GM21526 (cell line): ENCODE measurements at regions not wholly inside any gene's neighbourhood (a gene's known extent, or its start where the extent isn't known, plus 50 kb on each side); places are given as distances from the start of the nearest gene placed in this dataset.
"Not testable (repeated sequence)": the region's sequence is repeated elsewhere in the genome, so short reads cannot be mapped to it uniquely, and the experiment has no call there.

Experiments
- ATAC-seq: cut with Tn5 transposase; IDR thresholded peaks from one replicate; pipeline ENCODE4 v1.9.1; 2021; ENCODE audit warnings: moderate library complexity; ENCODE audit not compliant: unreplicated experiment, low FRiP score

DNA sequence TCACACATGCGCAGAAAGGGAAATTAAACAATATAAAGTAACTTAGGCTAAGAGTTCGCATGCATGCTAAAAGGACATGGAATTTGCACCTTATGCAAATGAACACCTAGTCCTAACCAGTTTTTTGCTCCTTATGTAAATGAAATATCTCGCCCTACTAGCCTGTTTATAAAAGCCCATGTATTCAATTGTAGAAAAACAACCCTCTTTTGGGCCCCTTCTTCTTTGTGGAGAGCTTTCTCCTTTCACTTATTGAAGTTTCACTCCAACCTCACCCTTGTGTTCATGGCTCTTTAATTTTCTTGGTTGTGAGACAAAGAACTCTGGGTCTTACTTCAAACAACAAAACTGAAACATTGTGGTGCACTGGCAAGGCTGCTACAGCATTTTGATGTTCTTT lies 333.4 kb upstream of the ATXN7L3B start:
- ATAC-seq = no peak

DNA sequence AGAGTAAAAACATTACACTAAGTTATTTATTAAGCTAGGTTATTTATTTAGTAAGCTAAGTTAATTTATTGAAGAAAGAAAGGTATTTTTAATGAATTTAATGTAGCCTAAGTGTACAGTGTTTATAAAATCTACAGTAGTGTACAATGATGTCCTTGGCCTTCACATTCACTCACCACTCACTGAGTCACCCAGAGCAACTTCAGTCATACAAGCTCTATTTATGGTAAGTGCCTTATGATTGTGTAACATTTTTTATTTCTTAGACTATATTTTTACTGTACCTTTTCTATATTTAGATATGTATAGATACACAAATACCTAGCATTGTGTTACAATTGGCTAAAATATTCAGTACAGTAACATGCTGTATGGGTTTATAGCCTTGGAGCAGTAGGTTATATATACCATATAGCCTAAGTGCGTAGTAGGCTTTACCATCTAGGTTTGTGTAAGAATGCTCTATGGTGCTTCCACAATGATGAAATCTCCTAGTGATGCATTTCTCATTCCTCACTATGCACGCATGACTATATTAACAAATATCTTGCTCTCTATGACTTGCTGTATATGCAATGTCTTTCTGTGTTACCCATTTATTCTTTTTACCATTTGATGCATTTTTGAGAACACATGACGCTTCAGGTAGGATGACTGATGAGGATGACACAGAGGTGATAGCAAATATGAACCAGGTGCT lies 309.6 kb upstream of the ATXN7L3B start:
- ATAC-seq = no peak

DNA sequence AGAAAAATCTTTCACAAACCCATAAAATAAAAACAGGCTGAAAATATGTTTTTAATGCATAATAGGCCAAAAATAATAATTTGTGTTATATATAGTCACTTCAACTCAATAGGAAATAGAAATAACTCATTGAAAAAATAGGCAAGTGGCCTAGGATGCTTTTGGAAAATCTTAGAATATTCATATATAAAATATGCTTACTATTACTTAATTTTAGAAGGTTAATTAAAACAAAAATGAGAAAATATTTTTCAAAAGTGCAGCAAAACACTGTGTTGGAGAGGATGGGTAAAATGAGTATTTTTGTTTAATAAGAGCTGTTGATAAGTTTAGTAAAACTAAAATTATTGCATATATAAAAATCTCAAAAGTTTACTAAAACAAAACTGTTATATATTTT lies 308.0 kb upstream of the ATXN7L3B start:
- ATAC-seq = no peak

DNA sequence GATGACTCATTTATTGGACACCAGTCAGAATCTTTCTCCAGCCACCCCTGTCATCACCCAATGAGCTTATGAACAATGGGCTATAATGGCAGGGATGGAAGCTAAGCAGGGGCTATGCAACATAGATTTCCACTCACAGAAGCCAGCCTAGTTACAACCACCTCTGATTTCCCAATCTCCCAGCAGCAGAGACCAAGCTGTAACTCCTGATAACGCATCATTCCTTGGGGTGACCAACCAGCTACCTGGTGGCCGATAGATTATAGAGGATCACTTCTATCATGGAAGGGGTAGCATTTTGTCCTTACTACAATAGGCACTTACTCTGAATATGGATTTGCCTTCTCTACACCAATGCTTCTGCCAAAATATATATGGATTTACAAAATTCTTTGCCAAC lies 302.3 kb upstream of the ATXN7L3B start:
- no peak for ATAC-seq

DNA sequence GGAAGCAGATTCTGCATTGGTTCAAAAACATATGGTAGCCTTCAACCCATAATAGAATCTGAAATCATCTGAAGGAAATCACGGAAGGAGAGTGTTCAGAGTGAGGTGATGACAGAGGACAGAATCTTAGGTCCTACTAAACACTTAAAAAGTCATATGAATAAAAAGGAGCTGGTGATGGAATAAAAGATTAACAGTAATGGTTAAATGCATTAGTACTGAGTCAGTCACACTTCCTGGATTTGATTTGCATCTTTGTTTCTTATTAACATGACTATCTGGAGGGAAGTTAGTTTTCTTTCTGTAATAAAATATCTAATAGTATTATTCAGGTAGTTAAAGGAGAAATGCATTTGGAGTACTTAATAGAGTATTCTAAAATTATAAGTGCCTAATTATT lies 296.3 kb upstream of the ATXN7L3B start:
- ATAC-seq = no peak

DNA sequence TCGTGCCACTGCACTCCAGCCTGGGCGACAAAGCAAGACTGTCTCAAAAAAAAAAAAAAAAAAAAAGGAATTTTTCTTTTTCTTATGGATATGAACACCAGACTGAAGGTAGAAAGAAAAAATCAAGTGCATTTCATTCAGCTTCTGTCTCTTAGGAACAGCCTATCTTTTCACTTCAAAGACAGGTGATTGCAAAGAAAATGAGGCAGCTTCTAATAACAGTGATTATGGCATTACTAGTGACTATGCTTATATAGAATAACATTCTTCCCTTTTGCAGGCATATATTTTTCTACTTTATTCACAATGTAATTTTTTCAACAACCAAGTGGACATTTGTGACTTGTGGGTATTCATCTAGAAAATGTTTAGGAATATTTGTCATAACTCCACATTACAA lies 295.5 kb upstream of the ATXN7L3B start:
- ATAC-seq = no peak

DNA sequence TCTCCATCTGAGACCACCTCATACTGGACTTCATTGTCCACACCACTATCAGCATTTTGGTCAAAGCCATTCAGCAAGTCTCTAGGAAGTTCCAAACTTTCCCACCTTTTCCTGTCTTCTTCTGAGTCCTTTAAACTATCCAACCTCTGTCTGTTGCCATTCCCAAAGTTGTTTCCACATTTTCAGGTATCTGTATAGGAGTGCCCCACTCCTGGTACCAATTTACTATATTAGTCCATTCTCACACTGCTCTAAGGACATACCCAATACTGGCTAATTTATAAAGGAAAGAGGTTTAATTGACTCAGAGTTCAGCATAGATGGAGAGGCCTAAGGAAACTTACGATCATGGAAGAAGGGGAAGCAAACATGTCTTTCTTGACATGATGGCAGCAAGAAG lies 292.2 kb upstream of the ATXN7L3B start:
- ATAC-seq = no peak

DNA sequence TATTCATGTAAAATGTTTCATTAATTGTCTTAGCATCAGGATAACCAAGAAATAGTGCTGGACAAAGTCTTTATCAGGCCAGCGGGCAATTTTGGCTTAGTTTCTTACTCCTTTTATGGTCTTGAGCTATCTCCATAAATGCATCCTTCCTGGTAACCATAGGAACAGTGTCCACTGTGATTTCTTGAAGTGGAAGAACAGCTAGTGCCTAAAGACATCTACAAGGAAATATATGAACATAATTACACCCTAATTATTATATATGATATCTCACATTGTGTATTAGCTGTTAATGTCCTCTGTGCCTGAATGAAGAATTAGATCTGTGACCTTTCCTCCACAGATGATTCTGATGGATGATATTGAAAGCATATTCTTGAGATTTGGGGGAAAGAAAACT lies 286.7 kb upstream of the ATXN7L3B start:
- no peak for ATAC-seq

DNA sequence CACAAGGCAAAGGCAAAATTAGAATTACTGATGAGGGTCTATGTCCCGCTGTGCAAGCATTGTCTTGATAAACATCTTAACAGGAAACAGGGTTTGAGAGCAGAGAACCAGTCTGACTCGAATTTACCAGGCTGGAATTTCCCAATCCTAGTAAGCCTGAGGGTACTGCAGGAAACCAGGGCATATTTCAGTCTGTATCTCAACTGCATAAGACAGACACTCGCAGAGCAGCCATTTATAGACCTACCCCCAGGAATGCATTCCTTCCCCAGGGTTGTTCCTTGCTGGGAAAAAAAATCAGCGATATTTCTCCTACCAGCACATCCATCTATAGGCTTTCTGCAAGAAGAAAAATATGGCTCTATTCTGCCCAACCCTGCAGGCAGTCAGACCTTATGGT lies 283.8 kb upstream of the ATXN7L3B start:
- ATAC-seq = not testable (repeated sequence)

DNA sequence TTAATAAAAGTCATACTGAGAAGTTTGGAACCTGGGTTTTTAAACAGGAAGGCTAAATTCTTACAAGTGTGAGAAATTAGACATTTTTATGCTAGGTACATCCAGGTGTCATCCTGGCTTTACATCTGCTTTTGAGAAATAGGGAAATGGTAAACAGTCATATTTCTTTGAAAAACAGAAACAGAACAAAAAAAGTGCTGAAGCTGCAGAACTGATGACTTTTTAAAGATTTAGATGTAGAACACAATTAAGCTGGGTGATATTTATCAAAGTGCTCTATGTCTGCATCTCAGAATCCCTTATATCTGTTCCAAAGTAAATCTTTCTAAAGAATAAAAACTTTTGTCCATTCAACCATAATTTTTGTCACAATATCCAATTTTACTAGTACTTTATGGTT lies 282.9 kb upstream of the ATXN7L3B start:
- ATAC-seq = no peak

DNA sequence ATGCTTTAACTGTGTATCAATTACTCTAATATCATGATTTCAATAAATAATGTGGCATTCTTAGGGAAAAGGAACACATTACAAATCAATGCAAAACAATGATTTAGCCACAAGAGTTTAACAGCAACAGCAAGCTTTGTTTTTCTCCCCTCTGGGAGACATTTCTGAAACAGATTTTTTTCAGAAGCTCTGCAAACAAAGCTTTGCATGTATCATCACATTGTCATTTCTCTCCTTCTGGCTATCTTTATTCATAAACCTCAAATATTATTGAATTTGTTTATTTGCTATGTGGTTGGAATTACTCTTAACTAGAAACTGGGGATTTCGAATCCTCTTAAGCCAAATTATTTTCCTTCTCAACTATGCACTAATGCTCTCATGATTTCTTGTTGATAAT lies 278.4 kb upstream of the ATXN7L3B start:
- ATAC-seq = no peak

DNA sequence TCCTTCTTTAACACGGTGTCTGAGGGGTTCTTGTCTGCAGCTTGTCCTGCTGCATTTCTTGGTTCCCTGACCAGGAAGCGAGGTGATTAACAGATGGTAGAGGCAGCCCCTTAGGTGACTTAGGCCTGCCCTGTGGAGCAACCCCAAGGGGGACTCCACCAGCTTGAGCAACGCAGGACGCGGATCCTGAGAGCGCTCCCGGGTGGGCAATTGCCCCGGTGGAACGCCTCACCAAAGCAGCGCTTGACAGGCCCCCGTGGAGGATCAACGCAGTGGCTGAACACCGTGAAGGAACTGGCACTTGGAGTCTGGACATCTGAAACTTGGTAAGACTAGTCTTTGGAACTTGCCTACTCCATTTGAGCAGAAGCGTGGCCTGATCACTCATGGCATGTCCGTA lies 272.9 kb upstream of the ATXN7L3B start:
- ATAC-seq = no peak

DNA sequence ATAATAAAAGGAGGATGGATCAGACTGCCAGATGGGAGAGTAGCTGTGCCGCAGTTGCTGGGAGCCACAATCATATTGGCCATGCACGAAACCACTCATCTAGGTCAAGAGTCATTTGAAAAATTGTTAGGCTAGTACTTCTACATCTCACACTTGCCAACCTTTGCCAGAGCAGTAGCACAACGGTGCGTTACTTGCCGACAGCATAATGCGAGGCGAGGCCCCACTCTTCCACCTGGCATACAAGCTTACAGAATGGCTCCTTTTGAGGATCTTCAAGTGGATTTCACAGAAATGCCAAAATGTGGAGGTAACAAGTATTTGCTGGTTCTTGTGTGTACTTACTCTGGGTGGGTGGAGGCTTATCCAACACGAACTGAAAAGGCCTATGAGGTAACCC lies 268.3 kb upstream of the ATXN7L3B start:
- ATAC-seq = not testable (repeated sequence)

DNA sequence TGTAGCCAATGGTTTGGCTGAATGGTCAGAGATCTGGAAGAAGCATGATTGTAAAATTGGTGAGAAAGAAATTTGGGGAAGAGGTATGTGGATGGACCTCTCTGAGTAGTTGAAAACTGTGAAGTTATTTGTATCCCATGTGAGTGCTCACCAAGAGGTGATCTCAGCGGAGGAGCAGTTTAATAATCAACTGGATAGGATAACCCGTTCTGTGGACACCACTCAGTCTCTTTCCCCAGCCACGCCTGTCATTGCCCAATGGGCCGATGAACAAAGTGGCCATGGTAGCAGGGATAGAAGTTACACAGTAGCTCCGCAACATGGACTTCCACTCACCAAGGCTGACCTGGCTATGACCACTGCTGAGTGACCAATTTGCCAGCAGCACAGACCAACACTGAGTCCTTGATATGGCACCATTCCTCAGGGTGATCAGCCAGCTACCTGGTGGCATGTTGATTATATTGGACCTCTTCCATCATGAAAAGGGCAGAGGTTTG lies 257.4 kb upstream of the ATXN7L3B start:
- no peak for ATAC-seq

DNA sequence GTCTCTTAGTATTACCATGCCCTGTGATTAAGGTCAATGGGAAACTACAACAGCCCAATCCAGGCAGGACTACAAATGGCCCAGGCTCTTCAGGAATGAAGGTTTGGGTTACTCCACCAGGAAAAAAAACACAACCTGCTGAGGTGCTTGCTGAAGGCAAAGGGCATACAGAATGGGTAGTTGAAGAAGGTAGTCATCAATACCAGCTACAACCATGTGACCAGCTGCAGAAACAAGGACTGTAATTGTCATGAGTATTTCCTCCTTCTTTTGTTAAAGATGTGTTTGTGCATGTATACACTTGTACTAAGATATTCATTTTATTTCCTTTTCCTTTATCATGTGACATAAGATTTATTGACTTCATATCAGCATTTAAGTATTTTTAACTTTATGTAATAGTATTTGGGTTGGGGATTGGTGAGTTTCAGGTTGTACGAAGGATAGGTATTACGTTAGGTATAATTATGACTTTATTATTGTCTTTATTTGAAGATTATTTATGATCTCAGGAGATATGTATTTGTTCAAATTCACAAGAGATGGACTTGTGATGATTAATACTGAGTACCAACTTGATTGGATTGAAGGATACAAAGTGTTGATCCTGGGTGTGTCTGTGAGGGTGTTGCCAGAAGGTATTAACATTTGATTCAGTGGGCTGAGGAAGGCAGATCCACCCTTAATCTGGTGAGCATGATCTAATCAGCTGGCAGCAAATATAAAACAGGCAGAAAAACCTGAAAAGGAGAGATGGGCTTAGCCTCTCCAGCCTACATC lies 256.0 kb upstream of the ATXN7L3B start:
- not testable (repeated sequence) for ATAC-seq

DNA sequence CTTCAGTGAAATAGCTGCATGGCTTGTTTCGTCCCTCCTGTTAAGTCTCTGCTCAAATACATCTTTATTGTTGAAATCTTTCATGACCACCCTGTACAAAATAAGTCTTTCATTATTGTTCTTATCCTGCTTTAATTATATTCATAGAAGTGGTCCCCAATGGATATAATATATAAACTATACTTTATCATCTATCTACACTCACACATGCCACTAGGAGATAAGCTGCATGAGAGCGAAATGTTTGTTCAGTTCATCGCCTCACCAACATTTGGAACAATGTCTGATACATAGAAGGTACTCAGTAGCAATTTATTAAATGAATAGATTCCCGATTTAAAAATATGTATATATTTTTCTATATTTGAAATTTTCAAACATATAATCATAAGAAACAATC lies 254.0 kb upstream of the ATXN7L3B start:
- no peak for ATAC-seq

DNA sequence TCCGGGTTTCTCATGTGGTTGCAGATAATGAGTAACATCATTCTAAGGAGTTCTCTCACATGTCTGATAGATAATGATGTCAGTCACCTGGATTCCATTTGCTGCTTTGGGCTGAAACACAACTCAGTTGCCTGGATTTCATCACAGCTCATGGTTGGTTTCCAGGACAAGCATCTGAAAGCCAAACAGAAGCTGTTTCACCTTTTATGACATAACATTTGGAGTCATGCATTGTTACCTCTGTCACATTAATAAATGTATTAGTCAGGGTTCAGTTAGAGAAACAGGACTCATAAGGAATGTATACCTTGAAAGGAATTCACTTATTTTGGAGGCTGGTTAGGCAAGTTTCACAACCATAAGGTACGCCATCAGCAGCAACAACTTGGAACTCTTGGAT lies 251.9 kb upstream of the ATXN7L3B start:
- ATAC-seq = no peak

DNA sequence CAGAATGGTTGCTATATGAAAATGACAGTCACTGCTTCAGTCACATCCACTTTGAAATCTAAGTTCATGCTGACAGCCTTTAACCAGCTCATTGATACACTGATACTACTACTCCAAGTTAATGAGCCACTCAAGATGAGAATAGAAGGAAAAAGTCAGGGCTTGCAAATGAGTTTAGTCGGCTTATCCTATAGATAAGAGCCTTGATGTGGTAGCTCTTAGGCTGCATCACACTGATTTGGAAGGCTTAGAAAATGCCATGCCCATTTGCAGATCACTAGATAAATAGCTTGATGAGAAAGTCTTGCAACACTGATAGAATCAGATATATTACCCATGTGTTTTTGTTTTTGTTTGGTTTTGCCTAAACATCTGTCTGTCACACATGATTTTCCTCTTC lies 251.4 kb upstream of the ATXN7L3B start:
- ATAC-seq = no peak

DNA sequence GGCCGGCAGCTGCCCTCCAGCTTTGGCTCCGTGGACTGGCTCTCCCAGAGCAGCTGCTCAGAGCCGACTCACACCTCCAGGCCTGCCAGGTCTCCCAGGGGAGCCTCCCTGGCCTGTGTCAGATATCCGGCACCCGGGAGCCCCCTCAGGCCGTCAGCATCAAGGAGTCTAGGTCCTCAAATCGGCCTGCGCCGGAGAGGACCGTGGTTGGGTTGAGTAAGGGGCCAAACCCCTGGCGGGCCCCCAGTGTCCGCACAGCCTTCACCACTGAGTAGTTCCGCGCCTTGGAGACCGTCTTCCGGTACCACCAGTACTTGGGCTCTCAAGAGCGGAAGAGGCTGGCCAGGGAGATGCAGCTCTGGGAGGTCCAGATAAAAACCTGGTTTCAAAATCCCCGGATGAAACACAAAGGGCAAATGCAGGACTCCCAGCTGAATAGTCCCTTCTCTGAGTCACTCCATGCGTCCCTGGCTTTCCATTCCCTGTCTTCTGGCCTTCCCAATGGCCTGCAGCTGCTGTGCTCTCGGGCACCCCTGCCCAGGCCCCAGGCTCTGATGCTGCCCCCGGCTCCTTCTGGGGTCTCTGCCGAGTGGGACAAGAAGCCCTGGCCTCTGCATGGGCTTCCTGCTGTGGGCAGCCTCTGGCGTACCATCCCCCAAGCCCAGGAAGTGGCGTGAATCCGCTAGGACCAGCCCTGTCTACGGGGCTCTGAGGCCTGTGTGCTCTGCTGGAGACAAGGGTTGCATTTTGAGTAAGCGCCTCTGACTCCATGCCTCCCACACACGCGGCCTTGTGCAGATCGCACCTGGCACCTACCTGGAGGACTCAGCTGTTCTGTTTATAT lies 245.1 kb upstream of the ATXN7L3B start:
- ATAC-seq = no peak

DNA sequence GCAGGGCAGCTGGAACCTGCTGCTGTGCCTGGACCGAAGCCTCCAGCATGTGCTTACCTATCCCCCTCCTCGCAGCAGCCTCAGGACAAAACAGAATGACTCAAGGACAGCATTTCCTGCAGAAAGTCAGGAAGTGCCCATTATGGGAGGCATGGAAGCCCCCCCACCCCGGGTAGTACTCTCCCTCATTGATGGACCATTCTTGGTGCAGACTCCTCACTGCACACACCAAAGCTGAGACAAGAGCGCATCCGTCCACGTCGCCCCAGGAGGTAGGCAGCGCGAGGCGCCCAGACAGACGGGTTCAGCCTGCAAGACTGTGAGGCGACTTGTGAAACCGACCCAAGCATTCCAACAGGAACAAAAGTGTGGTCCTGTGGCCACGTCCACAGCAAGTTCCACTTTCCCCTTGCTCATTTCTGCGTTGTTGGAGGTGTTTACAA lies 243.9 kb upstream of the ATXN7L3B start:
- ATAC-seq = no peak

DNA sequence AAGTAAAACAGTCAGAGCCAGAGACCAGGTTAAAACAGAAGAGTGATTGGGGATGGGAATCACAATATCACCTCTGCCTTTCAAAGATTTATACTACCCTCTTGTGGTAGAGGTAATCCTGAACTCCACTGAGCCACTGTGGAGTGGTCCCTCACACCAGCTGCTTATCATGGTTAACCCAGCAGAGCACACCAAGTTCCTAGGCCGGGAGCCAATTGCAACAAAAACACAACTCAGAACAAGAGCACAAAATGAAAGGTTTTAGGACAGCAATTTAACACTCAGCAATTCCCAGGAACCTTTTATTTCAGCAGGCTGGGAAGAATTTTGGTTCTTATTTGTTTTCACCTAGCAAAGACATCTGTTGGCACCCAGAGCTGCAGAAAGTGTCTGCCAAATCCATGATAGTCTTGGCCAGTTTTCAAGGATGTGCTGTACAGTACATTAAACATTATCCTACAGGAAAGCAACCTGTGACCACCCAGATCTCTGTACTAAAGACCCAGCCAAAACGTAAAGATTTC lies 220.5 kb upstream of the ATXN7L3B start:
- ATAC-seq = no peak
